GM19023 (cell line): ENCODE measurements at regions not wholly inside any gene's neighbourhood (a gene's known extent, or its start where the extent isn't known, plus 50 kb on each side); places are given as distances from the start of the nearest gene placed in this dataset.
"Not testable (repeated sequence)": the region's sequence is repeated elsewhere in the genome, so short reads cannot be mapped to it uniquely, and the experiment has no call there.

Experiments
- ATAC-seq: cut with Tn5 transposase; IDR thresholded peaks from one replicate; pipeline ENCODE4 v1.9.1; 2021; ENCODE audit warnings: mild to moderate bottlenecking, moderate library complexity; ENCODE audit not compliant: unreplicated experiment

DNA sequence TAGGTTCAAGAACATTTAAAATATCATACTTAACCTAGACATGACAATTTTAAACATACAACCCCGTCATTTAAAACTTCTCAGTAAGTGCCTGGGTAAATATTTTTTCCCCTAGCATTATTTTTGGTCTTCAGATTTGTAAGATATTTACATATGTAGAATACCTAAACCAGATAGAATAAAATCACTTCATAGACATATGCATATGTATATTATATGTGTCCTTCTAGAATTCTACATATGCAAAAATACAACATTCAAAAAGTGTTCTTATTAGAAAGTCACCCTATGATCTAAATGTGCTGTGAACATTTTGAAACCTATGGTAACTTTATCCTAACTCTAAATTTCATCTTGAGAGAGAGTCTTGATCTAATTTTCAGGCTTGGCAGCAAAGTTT lies 1467.0 kb upstream of the B3GALT2 start:
- ATAC-seq: no peak

DNA sequence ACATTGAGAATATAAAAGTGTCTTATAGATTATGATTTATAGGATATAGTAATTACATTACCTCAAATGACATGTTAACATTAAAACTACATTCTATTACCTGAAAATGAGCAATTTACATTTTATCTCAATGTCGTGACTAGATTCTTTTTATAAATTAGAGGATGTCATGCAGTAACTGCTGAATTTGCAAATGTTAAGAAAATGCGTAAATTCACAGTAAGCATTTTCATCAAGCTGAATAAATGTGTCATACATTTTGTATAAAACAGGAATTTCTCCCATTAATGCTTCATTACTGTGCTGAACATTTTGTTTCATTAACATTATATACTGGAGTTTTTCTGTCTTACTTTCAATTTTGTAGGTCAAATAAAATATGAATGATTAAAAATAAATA lies 1460.7 kb upstream of the B3GALT2 start:
- ATAC-seq: no peak

DNA sequence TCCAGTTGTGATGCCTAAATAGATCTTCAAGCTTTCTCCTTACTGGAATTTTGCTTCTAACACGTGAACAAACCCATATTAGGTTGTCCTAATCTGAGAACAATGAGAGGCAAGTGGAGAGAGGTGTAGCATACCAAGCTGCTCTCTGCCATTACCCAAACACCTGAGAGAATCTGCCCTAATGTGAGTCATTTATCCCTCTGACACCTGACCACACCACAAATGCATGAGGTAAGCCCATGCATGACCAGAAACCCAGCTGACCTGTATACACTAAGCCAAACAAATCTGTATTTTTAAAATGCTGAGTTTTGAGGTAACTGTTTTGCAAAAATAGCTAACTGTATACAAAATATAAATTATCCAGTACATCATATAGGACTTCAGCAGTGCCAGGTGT lies 1458.1 kb upstream of the B3GALT2 start:
- no peak for ATAC-seq

DNA sequence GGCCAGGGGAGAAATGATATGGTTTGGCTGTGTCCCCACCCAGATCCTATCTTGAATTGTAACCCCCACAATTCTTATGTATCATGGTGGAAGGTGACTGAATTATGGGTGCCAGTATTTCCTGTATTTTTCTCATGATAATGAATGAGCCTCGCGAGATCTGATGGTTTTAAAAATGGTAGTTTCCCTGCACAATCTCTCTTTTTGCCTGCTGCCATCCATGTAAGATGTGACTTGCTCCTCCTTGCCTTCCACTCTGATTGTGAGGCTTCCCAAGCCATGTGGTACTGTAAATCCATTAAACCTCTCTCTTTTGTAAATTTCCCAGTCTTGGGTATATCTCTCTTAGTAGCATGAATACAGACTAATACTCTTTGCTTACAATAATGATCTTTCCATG lies 1453.9 kb upstream of the B3GALT2 start:
- ATAC-seq: no peak

DNA sequence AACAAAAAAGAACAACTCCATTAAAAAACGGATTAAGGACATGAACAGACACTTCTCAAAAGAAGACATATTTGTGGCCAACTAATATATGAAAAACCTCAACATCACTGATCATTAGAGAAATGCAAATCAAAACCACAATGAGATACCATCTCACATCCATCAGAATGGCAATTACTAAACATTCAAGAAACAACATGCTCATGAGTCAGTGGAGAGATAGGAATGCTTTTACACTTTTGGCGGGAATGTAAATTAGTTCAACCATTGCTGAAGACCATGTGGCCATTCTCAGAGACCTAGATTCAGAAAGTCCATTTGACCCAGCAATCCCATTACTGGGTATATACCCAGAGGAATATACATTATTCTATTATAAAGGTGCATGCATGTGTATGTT lies 1442.6 kb upstream of the B3GALT2 start:
- ATAC-seq: no peak

DNA sequence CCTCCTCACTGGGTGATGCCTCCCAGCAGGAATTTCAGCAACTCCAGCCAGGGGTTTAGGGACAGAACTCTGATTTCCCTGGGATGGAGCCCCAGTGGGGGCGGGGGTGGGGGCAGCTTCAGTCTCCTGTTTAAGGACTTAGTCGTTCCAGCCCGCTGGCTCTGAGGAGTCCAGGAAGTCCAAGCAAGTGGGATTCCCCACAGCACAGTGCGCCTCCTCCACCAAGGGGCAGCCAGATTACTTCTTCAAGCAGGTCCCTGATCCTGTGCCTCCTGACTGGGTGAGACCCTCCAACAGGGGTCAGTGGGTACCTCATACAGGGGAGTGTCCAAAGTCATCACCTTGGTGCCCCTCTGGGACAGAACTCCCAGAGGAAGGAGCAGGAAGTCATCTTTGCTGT lies 1438.4 kb upstream of the B3GALT2 start:
- no peak for ATAC-seq

DNA sequence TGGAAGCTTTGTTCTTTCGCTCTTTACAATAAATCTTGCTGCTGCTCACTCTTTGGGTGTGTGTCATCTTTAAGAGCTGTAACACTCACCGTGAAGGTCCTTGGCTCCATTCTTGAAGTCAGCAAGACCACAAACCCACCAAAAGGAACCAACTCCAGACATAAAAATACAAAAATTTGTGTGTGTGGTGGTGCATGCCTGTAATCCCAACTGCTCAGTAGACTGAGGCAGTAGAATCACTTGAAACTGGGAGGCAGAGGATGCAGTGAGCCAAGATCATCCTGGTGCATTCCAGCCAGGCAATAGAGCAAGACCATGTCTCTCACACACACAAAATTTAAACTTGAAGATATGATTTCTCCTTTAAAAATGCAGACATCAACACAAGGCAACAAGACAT lies 1431.7 kb upstream of the B3GALT2 start:
- ATAC-seq: no peak

DNA sequence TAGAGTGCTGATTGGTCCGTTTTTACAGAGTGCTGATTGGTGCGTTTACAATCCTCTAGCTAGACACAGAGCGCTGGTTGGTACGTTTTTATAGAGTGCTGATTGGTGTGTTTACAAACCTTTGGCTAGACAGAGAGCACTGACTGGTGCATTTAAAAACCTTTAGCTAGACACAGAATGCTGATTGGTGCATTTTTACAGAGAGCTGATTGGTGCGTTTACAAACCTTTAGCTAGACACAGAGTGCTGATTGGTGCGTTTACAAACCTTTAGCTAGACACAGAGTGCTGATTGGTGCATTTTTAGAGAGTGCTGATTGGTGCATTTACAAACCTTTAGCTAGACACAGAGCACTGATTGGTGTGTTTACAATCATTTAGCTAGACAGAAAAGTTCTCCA lies 1430.9 kb upstream of the B3GALT2 start:
- not testable (repeated sequence) for ATAC-seq

DNA sequence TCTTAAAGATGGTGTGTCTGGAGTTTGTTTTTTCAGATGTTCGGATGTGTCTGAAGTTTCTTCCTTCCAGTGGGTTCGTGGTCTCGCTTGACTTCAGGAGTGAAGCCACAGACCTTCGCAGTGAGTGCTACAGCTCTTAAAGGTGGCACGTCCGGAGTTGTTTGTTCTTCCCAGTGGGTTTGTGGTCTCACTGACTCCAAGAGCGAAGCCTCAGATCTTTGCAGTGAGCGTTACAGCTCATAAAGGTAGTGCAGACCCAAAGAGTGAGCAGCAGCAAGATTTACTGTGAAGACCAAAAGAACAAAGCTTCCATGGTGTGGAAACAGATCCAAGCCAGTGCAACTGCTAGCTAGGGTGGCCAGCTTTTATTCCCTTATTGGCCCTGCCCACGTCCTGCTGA lies 1430.4 kb upstream of the B3GALT2 start:
- ATAC-seq: no peak

DNA sequence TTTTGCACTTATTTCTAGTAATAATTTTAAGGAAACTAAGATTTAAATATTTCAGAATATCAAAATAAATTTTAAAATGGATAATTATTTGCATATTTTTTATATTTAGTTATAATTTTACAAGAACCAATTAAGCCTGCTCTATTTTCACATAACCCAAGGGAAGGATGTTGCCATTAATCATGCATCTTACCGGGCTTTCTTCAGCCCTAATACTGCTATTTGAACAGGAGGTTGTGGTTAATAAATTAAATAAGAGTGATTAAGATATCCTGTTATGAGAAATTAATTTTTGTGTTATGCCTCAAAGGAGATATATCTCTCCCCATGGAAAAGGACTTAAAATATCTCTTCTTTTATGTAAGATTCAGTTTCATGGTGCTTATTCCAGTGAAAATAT lies 1415.8 kb upstream of the B3GALT2 start:
- no peak for ATAC-seq

DNA sequence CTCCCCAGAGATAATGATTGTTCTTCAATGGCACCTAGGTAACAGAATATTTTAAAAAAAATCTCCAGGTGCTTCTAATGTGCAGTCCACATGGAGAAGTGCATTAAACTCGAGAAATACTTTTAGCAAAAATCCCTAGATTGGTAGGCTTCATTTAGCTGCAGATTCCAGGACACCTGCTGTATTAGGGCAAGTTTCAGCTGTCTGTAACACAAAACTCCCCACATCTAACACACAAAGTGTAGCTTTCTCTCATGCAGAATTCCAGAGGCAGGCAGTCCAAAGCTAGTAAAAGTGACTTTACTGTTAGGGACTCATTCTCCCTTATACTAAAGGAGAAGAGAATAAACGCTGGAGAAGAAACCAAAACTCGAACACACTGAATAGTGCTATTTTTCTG lies 1414.3 kb upstream of the B3GALT2 start:
- no peak for ATAC-seq

DNA sequence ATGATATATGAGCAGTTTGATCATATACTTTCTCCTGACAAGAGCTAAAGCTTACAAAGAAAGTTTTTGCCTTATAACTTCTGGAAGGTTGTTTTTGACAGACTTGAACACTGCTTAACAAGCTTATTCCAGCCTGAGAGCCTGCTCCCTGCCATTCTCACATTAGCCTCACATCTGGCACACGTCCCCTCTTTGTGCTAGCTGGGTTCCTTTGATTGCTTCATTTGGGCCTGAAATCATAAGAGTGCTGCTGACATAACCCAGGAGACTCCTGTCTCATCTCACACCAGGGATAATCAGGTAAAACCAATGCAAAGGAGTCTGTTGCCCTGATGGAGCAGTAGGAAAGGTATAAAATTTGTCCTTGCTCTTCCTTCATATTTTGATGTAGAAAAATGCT lies 1411.7 kb upstream of the B3GALT2 start:
- ATAC-seq: no peak

DNA sequence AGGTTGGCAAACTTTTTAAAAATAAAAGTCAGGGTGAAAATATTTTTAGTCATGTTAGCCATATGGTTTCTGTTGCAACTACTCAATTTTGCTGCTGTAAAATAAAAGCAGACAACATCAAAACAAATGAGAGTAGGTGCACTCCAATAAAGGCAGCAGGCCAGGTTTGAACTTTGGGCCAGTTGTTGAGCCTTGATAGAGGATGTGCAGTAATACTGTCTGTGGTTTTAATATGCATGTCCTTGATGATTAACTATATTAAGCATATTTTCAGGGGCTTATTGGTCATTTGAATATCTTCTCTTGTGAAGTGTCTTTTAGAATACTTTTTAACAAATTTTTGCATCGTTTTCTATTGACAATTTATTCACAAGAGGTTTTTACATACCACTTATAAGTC lies 1399.9 kb upstream of the B3GALT2 start:
- ATAC-seq: no peak

DNA sequence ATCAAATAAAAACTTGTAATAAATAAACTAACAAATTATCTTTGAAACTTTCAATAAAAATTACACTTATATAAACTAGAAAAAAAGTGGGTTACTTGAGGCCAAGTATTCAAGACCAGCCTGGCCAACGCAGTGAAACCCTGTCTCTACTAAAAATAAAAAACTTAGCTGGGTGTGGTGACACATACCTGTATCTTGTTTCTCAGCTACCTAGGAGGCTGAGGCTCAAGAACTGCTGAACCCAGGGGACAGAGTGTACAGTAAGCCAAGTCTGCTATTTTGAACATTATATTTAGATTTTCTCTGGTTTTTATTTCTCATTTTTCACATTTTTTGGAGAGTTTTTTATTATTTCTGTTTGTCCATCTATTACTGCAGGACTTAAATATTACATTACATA lies 1397.6 kb upstream of the B3GALT2 start:
- ATAC-seq: no peak

DNA sequence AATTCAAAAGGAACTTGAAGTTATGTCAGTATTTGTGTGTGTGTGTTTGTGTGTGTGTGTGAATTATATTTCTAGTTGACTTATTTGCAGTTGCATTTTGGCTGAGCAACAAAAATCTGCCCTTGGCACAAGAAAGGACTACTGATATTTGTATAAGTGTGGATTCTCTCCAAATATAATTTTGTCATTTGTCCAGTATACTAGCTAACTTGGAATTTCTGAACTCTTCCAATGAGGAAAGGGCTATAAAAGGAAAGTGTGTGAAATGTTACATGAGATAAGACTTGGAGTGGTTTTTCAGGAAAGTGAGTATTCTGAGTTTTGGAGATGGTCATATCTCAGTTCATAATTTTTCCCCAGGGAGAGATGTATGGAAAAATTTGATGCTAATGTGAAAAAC lies 1384.1 kb upstream of the B3GALT2 start:
- ATAC-seq: no peak

DNA sequence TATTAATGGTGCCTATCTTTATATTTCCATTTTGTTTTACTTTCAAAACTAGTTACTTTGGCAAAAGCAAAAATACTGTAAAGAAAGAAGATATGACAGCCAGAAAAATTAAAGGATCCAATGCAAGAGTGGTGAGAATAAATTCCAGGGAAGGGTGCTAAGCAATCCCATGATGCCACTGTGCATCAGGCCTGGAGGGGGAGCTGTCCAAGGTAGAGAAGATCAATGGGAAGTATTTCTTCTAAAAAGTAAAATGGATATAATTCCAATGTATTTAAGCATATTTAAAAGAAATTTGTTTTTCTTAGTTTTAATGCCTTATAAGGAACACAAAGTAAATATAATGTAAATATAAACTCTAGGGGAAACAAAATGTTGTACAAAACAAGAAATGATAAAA lies 1382.2 kb upstream of the B3GALT2 start:
- ATAC-seq: no peak

DNA sequence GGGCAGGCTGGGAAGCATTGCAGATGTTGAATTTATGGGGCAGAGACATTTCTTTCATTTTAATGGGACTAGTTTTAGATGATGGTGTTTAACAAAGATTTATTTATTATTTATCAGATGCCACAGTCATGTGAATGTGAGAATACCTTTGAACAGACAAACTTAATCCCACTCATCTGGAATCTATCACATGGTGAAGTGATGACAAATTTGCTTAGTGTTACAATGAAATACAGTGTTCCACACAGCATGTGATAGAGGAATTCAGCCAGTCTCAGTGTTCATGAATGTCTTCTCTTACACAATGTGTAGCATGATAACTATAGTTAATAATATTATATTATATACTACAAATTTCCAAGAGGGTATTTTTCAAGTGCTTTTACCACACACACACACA lies 1361.7 kb upstream of the B3GALT2 start:
- no peak for ATAC-seq

DNA sequence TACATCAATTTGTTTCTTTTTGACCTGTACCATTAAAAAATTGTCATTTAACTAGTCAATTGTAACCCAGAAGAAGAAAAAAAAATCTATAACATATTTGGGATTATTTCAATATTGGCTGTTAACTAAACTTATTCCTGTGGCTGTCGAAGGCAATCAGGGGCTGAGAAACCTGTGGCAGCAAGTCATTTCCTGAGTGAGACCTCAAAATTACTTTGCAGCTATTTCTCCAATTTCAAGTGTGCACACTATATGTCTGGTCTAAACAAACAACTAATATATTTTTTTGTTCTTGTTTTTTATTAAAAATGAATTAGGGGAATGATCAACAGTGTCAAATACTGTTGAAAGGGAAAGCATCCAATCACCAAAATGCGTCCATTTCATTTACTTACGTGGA lies 1357.6 kb upstream of the B3GALT2 start:
- ATAC-seq: no peak

DNA sequence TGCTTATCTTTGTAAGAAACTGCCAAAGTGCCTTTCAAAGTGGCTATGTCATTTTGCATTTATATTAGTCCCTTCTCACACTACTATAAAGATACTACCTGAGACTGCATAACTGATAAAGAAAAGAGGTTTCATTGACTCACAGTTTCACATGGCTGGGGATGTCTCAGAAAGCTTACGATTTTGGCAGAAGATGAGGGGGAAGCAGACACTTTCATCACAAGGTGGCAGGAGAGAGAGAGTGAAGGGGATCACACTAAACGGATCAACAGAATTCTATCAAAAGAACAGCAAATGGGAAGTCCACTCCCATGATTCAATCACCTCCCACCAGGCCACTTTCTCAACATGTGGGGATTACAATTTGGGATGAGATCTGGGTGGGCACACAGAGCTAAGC lies 1352.0 kb upstream of the B3GALT2 start:
- no peak for ATAC-seq

DNA sequence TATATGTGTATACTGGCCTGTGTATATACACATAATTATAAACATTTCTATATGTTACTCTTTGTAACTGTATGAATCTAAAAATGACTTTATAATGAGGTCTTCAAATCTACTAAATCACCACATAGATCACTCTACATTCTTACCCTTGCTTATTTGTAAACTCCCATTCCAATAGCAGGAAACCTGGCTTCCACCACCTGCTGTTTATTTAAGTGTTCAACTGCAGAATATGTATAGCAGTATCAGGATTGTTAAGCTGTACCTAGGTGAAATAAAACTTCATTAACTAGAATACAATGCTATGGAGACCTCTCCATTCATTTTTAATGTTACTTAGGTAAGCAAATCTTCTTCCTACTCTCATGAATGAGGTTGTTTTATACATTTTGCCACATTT lies 1351.1 kb upstream of the B3GALT2 start:
- ATAC-seq: no peak

DNA sequence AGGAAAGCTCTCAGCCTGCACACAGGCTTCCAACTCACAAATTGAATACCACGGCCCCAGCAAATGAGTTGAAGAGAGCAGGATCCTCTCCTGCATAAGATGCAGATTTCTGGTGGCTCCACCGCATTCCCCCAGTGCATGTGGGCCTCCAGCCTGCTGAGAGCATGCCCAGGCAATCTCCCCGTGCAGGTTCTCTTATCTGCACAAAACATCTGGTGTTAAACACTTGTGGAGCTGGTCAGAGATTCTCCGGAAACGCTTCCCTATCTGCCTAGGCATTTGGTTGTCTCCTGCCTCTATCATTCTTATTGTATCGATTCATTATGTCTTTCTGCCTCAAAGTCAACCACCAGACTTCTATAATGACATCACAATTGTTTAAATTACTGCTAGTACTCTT lies 1349.0 kb upstream of the B3GALT2 start:
- no peak for ATAC-seq

DNA sequence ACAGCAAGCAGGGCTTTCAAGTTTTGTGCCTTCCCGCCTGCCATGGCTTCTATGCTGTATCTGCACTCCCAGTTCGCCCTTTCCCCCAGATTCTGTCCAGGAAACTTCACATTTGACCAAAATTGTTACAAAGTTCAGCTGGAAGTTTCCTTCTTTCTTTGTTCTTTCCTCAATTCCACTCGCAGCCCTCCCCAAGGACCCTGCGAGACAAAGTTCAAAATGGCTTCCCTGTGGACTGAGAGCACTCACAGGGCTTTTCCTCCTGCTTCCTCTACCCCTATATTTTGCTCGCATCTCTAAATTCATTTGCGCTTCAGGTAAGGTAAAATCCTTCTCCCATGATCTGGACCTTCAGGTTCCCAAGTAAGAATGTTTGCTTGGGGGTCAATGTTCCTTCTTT lies 1348.4 kb upstream of the B3GALT2 start:
- ATAC-seq: no peak

DNA sequence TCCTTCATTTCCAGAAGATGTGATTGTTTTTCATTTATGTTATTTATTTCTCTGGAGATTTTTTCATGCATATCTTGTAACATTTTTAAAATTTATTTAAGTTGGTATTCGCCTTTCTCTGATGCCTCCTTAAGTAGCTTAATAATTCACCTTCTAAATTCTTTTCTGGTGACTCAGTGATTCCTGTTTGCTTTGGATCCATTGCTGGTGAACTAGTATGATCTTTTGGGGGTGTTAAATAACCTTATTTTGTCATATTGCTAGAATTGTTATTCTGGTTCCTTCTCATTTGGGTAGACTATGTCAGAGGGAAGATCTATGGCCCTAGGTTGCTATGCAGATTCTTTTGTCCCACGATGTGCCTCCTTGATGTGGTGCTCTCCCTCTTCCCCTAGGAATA lies 1347.2 kb upstream of the B3GALT2 start:
- ATAC-seq: no peak

DNA sequence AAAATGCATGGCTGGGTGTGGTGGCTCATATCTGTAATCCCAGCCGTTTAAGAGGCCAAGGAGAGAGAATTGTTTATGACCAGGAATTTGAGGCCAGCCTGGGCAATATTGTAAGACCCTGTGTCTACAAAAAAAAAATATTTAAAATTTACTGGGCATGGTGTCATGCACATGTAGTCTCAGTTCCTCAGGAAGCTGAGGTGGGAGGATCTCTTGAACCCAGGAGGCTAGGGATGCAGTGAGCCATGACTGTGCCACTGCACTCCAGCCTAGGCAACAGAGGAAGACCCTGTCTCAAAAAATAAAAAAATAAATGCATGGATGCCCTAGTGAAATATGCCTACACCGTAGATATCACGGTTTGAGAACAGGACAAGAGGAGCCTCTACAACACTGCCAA lies 1331.2 kb upstream of the B3GALT2 start:
- no peak for ATAC-seq
